Chondrocyte (in vitro differentiated cells): ENCODE measurements at regions not wholly inside any gene's neighbourhood (a gene's known extent, or its start where the extent isn't known, plus 50 kb on each side); places are given as distances from the start of the nearest gene placed in this dataset.

ENCODE experiments used
- DNase-seq: peaks from one replicate; pipeline ENCODE4 v3.0.0; 2021; ENCODE audit warnings: mixed read lengths, low spot score
- H3K27ac Mint-ChIP-seq: one replicate; pipeline ENCODE4 v1.8.0; 2021; ENCODE audit warnings: mild to moderate bottlenecking, moderate library complexity, mixed read lengths; ENCODE audit not compliant: unreplicated experiment
- H3K27me3 Mint-ChIP-seq: 2 replicates; pipeline ENCODE4 v1.8.0; 2021; ENCODE audit warnings: low read depth, mixed read lengths
- H3K36me3 Mint-ChIP-seq: 2 replicates; pipeline ENCODE4 v1.8.0; 2021; ENCODE audit warnings: low read depth, mixed read lengths
- H3K4me1 Mint-ChIP-seq: 2 replicates; pipeline ENCODE4 v1.8.0; 2021; ENCODE audit warnings: low read depth, mild to moderate bottlenecking, mixed read lengths
- H3K4me3 Mint-ChIP-seq: one replicate; pipeline ENCODE4 v1.8.0; 2021; ENCODE audit warnings: mild to moderate bottlenecking, moderate library complexity, mixed read lengths; ENCODE audit not compliant: unreplicated experiment
- H3K9me3 Mint-ChIP-seq: 2 replicates; pipeline ENCODE4 v1.8.0; 2021; ENCODE audit warnings: low read depth, mixed read lengths
- CTCF ChIP-seq: fragments of 200-600 bp; sonication (generic); IDR thresholded peaks from 2 replicates; pipeline ENCODE4 v1.5.0; 2021; ENCODE audit warnings: antibody characterized with exemption, mild to moderate bottlenecking, moderate library complexity

DNA sequence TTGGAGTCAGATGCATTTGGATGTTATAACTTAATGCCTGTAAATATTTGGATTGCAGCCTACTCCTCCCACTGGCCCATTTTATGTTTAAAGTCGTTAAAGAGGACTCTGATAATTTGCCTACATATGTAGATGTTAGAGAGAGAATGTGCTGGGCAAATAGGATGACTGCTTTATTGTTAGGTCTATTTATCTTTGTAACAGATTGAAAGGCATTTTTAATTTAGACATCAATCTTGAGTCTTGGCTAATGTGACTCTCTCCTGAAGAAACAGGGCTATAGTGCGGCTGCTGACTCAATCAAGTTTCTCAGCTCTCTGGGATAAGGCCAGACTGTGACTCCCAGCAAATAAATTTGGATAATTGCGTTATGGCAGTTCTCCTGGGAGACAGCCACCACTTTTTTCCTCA is 1101.4 kb downstream of the CBLN2 start:
- TF ChIP-seq CTCF = no peak
- no peak overlapping the region for H3K27ac Mint-ChIP-seq
- no peaks in the 10 kb centered on the region for H3K36me3 Mint-ChIP-seq
- H3K9me3 Mint-ChIP-seq = peaks cover 13% of the 10 kb centered on the region
- no peaks in the 10 kb centered on the region for H3K4me1 Mint-ChIP-seq
- no peak overlapping the region for H3K4me3 Mint-ChIP-seq
- no peaks in the 10 kb centered on the region for H3K27me3 Mint-ChIP-seq
- no peak for DNase-seq

DNA sequence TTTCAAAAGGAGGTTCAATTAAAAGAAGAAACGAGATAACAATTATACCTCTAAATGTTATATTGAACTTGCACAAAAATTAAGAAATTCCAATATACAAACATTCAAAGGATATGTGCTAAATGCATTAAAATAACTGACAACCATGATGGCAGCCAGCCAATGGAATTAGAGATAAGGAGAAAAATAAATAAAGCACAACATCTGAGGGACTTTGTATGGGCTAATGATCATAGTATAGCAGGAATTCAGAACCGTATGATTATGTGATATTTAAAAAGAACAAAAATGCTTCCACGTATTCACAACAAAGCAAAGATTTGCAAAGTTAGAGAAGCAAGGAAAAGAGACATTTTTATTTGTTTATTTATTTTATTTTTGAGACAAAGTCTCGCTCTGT is 1103.0 kb downstream of the CBLN2 start:
- H3K9me3 Mint-ChIP-seq = peaks cover 7% of the 10 kb centered on the region
- no peak overlapping the region for H3K27ac Mint-ChIP-seq
- H3K4me3 Mint-ChIP-seq = no peak overlapping the region
- DNase-seq = no peak
- TF ChIP-seq CTCF = no peak
- no peaks in the 10 kb centered on the region for H3K36me3 Mint-ChIP-seq
- no peaks in the 10 kb centered on the region for H3K27me3 Mint-ChIP-seq
- H3K4me1 Mint-ChIP-seq = no peaks in the 10 kb centered on the region

GRCh38 chr18:71437511-71437910 is 1106.6 kb downstream of the CBLN2 start:
- no peak for TF ChIP-seq CTCF
- Mint-ChIP-seq H3K4me3 (no peak overlapping the region), H3K4me1 (no peaks in the 10 kb centered on the region), H3K27me3 (no peaks in the 10 kb centered on the region), H3K36me3 (no peaks in the 10 kb centered on the region), H3K9me3 (peaks cover 2% of the 10 kb centered on the region), H3K27ac (no peak overlapping the region)
- DNase-seq = no peak

DNA sequence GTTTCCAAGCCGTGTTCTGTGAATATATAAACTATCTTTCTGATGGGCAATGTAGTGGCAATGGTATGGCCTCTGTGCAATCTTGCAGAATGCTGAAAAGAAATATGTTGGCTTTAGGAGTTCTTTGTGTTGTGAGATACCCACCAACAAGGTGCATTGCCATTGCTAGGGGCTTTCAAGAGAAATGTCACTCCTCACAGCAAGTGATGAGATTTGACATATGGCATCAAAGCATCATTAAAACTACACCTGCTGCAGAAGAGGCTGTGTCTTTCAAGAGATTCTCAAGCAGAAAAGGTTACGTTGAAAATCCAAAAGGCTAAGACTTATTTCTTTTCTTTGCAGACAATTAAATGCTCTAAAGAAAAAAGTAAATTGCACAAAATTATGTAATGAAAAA is 1110.8 kb downstream of the CBLN2 start:
- no peak for TF ChIP-seq CTCF
- no peak for DNase-seq
- Mint-ChIP-seq H3K27me3 (no peaks in the 10 kb centered on the region), H3K9me3 (peaks cover 2% of the 10 kb centered on the region), H3K36me3 (no peaks in the 10 kb centered on the region), H3K4me1 (no peaks in the 10 kb centered on the region), H3K4me3 (no peak overlapping the region), H3K27ac (no peak overlapping the region)

GRCh38 chr18:71431689-71432088 is 1112.5 kb downstream of the CBLN2 start:
- no peak overlapping the region for H3K4me3 Mint-ChIP-seq
- no peak overlapping the region for H3K27ac Mint-ChIP-seq
- no peak for DNase-seq
- H3K27me3 Mint-ChIP-seq = no peaks in the 10 kb centered on the region
- no peaks in the 10 kb centered on the region for H3K36me3 Mint-ChIP-seq
- H3K9me3 Mint-ChIP-seq = peaks cover 2% of the 10 kb centered on the region
- TF ChIP-seq CTCF = no peak
- H3K4me1 Mint-ChIP-seq = no peaks in the 10 kb centered on the region
